GM21723 (cell line): ENCODE measurements at regions not wholly inside any gene's neighbourhood (a gene's known extent, or its start where the extent isn't known, plus 50 kb on each side); places are given as distances from the start of the nearest gene placed in this dataset.

Experiments
- ATAC-seq: cut with Tn5 transposase; IDR thresholded peaks from one replicate; pipeline ENCODE4 v1.9.1; 2021; ENCODE audit warnings: mild to moderate bottlenecking, moderate library complexity; ENCODE audit not compliant: unreplicated experiment

DNA sequence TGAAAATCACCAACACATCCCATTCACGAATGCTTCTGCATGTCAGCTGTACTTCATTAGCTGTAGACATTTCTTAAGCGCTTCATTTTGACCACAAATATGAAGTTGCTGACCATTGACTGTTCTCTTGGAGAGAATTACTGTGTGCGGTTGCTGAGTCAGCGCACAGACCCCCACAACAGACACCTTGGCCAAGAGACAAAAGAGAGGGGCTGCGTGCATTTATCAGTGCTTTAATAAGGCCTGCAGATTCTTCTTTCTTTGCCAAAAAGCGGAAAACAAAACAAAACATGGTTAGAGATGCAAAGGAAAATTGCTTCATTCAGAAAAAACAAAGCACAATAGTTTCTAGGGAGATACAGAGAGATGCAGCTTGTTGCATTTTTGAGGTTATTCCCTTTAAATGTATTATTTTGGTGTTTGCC lies 174.7 kb downstream of the ACKR3 start:
- no peak for ATAC-seq

- ATAC-seq: no peak
These were observed 175.1 kb downstream of the ACKR3 start for GRCh38 chr2:236744716-236745115.

DNA sequence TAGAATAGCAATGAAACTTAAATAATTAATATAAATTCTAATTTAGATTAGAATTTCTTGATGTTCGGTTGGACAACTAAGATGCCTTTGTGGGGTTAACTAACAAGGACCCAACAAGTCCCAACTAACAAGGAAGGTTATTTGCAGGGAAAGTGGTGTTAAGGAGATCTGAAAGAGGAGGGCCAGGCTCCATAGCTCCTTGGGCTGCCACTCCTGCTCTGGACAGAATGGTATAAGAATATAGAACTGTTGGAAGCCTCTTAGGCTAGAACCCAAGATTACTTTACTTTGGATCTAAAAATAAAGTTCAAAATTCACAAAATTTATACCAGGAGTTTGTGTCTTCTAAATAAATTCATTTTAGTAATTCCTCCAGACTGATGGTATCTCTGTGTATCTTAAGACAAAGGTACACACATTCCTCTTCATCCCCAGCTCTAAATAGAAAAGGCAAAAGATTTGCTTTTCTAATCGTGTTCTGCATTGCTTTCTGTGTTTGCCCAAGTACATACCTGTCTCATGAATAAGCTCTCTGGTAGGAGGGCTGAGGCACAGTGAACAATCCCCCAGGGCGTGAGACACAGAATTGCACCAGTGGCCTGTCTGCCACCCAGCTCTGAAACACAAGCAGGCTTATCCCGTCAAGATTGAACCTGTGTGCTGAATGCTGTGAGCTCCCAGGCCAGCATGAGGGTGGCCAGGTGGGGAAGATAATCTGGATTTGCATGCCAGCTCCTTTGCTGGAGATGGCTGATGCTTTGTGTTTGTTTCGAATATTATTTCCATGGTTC lies 176.0 kb downstream of the ACKR3 start:
- ATAC-seq: no peak

GRCh38 chr2:236746833-236747232 lies 177.2 kb downstream of the ACKR3 start:
- ATAC-seq: no peak

GRCh38 chr2:236747426-236747825 lies 177.8 kb downstream of the ACKR3 start:
- no peak for ATAC-seq

DNA sequence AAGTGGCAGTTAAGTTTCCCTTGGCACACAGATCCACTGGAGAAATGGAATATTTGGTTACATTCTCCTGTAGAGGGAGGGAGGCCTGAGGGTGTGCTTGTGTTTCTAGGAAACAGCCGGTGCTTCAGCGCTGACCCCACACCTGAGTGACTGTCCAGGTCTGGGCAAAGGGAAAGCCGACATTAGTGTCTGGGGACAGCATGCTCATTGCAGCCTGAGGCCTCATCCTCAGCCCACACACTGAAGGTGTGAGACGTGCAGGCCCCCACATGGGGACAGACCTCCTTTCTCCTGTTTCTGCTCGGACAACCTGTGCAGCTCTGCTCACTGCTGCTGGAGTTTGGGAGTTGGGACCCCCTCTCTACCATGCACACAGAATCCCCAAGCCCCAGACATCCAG lies 178.3 kb downstream of the ACKR3 start:
- no peak for ATAC-seq

DNA sequence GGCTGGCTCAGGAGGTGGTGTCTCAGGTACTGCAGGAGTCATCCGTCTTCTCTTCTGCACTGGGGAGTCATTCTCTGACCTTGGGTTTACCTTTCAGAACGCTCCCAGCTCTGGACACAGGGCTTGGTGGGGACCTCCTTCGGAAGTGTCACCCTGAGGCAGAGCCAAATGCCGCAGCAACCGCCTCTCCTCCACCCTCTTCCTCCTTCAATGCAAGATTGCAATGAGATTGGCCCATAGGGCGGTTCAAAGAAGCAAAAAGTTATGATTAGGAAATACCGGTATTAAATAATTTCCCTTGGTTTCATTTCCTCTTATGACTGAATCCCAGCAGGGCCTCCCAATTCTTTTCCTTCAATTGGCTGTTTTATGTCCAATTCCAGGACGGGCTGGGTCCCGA lies 178.8 kb downstream of the ACKR3 start:
- ATAC-seq: no peak

GRCh38 chr2:236748801-236749200 lies 179.2 kb downstream of the ACKR3 start:
- no peak for ATAC-seq

- ATAC-seq: no peak
These were observed 179.7 kb downstream of the ACKR3 start for GRCh38 chr2:236749346-236749745.

GRCh38 chr2:236752096-236752495 lies 182.5 kb downstream of the ACKR3 start:
- ATAC-seq: no peak

DNA sequence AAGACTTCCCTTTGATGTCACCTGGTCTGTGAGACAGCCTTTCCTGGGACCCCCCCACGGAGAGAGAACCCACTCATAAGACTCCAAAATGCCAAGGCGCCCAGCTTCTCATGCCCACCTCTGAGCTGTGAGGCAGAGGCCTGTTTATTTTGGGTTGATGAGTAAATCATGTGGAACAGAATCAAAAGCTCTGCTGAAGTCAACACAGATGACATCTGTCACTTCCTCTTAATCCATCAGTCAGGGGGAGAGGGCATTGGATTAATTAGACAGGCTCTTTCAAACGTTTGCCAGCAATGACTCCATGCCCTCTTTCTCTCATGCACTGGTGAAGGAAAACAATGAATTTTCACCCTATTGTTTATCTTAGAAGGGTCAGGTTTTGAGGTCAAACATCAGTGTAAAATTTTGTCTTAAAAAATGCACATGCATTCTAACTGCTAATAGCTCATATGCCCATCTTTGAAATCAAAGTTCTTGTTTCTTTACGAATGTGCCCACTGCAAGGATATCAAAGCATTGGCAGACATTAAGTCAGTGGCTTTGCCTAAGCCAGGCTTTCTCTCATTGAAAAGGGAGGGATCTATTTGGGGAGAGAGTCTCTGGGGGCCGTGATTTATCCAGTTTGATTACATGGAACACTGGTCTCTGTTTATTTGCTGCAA lies 184.1 kb downstream of the ACKR3 start:
- no peak for ATAC-seq

DNA sequence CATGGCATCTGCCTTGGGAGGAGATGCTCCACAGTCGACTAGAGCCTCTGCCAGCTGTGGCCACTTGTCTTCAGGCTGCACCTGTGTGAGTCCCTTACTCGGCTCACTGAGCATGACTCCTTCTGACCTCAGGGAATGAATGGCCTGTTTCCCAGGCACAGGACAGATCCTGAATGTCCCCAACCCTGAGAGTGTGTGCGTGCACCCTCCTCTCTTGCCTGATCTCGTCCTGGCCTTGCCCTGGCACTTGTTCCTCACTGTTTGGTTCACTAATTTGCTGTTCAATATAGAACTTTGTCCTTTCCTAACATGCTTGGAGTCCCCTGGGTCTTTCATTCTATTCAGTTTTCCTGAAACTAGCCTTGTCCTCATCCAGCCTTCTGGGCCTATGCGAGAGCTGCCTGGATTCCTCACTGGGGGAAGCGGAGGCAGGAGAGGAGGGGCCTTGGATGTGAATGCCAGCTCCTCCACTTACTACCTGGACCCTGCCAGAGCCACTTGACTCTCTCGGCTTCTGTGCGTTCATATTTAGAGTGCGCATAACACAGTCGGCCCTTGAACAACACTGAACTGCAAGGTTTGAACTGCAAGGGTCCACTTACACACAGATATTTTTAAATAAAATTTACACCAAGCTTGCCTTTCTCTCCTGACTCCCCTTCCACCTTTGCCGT lies 184.8 kb downstream of the ACKR3 start:
- no peak for ATAC-seq

GRCh38 chr2:236755278-236755840 lies 185.7 kb downstream of the ACKR3 start:
- ATAC-seq: no peak

DNA sequence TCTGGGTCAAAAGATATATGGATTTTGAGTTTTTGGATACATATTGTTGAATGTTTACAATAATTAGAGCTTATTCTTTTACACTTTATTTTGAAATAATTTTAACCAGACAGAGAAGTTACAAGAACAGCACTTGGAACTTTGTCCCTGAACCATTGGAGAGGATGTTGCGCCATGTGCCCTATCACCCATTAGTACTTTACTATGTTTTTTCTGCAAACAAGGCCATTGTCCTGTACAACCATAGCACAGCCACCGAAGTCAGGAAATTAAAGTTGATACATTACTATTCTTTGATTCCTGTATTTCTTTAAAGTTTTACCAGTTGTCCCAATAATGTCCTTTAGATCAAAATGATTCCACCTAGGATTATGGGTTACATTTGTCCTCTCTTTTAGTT lies 188.8 kb downstream of the ACKR3 start:
- no peak for ATAC-seq

- no peak for ATAC-seq
These were observed 190.6 kb downstream of the ACKR3 start for GRCh38 chr2:236760246-236760645.

GRCh38 chr2:236761358-236761757 lies 191.7 kb downstream of the ACKR3 start:
- ATAC-seq: no peak

GRCh38 chr2:236762628-236763027 lies 193.0 kb downstream of the ACKR3 start:
- no peak for ATAC-seq

DNA sequence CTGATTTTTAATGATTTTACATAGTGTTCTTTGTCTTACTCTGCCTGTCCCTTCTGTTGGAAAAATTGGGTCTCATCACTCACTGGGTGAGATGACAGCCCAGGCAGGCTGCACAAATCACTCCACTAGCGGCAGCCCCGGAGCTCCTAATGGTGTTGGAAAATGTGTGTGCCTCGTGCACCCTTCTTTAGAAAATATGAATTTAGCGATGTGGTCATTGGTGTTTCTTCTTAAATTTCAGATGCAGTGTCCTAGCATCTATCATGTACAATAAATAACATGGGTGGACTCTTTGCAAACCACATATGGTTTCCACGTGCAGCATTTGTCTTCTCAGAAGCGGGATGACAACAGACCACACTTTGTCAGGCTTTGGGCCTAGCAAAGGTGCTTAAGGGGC lies 194.2 kb downstream of the ACKR3 start:
- ATAC-seq: no peak

GRCh38 chr2:236764716-236765115 lies 195.1 kb downstream of the ACKR3 start:
- no peak for ATAC-seq

DNA sequence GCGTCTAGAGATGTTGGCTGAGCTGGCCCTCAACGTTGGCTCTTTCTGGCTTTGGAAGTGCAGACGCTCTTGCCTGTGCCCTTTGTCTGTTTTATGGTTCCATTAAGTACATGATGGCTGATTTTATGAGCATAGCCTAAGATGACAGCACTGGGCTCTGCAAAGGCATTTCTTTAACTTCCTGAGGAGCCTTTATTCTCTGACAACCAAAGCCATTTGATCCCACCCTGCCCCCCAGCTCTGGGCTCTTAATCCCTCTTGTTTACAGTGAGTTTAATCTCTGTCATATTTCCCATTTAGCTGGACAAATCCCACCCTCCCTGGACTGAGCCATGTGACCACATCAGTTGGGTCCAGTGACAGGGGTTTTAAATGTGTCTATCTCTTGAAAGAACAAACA lies 195.9 kb downstream of the ACKR3 start:
- no peak for ATAC-seq

GRCh38 chr2:236766850-236767249 lies 197.2 kb downstream of the ACKR3 start:
- ATAC-seq: no peak

DNA sequence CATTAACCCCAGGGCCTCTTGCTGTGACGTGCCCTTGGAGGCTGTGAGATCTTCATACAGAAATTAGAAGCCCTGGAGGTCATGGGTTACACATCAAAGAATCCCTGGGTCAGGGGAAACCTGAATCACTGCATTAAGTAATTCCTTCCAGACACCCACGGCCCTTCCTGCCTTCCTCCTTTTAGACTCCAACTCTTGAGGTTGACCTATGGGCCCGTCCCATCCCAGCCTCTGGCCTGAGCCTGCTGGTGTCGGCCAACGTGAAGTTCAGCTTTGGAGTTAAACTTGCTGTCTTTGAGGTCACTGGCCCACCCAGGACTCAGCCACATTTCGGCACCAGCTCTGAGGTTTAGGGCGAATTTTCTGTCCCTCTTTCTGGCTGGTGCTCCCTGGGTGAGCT lies 198.3 kb downstream of the ACKR3 start:
- ATAC-seq: no peak
